DOHH2 (cell line): ENCODE measurements at regions not wholly inside any gene's neighbourhood (a gene's known extent, or its start where the extent isn't known, plus 50 kb on each side); places are given as distances from the start of the nearest gene placed in this dataset.

Experiments
- EZH2phosphoT487 ChIP-seq: fragments of 200-600 bp; sonication (generic); IDR thresholded peaks from 2 replicates; pipeline ENCODE4 v1.6.1; 2017; ENCODE audit warnings: borderline replicate concordance, mild to moderate bottlenecking, antibody characterized with exemption, low read length, moderate library complexity, mixed read lengths
- TF ChIP-seq, protein P1 (sequence below): fragments of 200-600 bp; sonication (generic); IDR thresholded peaks from one replicate; pipeline ENCODE4 v1.5.1; 2014; ENCODE audit warnings: antibody characterized with exemption, mild to moderate bottlenecking, low read depth, low read length; ENCODE audit not compliant: poor library complexity, severe bottlenecking

DNA sequence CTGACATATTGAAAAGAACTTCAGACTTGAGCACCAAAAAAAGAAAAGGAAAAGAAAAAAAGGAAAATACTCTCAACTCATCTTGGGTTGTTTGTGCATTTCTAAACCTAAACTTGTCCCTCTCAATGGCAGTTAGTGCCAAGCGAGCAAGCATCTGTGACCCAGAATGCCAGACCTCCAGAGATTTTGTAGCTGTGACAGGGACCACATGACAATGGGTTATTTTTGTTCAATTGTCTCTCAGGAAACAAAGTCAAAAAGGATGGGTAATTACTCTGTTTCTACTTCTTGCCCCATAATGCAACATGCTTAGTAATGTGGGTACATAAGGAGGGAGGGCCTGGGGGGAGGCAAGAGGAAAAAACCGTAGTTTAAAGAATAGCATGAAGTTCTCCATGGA lies 285.7 kb upstream of the RTL1 start:
- TF ChIP-seq, protein P1, sequence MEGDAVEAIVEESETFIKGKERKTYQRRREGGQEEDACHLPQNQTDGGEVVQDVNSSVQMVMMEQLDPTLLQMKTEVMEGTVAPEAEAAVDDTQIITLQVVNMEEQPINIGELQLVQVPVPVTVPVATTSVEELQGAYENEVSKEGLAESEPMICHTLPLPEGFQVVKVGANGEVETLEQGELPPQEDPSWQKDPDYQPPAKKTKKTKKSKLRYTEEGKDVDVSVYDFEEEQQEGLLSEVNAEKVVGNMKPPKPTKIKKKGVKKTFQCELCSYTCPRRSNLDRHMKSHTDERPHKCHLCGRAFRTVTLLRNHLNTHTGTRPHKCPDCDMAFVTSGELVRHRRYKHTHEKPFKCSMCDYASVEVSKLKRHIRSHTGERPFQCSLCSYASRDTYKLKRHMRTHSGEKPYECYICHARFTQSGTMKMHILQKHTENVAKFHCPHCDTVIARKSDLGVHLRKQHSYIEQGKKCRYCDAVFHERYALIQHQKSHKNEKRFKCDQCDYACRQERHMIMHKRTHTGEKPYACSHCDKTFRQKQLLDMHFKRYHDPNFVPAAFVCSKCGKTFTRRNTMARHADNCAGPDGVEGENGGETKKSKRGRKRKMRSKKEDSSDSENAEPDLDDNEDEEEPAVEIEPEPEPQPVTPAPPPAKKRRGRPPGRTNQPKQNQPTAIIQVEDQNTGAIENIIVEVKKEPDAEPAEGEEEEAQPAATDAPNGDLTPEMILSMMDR = no peak
- no peak for TF ChIP-seq EZH2phosphoT487
